Lung microvascular endothelial cell (primary cell): ENCODE measurements at regions not wholly inside any gene's neighbourhood (a gene's known extent, or its start where the extent isn't known, plus 50 kb on each side); places are given as distances from the start of the nearest gene placed in this dataset.
"Not testable (repeated sequence)": the region's sequence is repeated elsewhere in the genome, so short reads cannot be mapped to it uniquely, and the experiment has no call there.

Source experiments
- DNase-seq, 2 donors: peaks; one replicate each; pipeline versions ENCODE4 v3.0.0 to v3.0.0-alpha.2; 2010; ENCODE audit warnings: low read depth in 2 of 2

GRCh38 chr1:166693158-166693557, 146.1 kb upstream of the POGK start:
- DNase-seq: no peak

GRCh38 chr1:166693673-166694297, 145.5 kb upstream of the POGK start:
- DNase-seq: no peak

GRCh38 chr1:166695115-166695514, 144.2 kb upstream of the POGK start:
- no peak for DNase-seq

GRCh38 chr1:166695834-166696233, 143.4 kb upstream of the POGK start:
- DNase-seq: not testable (repeated sequence)

GRCh38 chr1:166698771-166699170, 140.5 kb upstream of the POGK start:
- no peak for DNase-seq

GRCh38 chr1:166699613-166700012, 139.7 kb upstream of the POGK start:
- no peak for DNase-seq

GRCh38 chr1:166700696-166701095, 138.6 kb upstream of the POGK start:
- no peak for DNase-seq

- no peak for DNase-seq
These were observed 137.6 kb upstream of the POGK start for GRCh38 chr1:166701603-166702100.

- DNase-seq: no peak
These were observed 136.1 kb upstream of the POGK start for GRCh38 chr1:166703141-166703540.

GRCh38 chr1:166703726-166704462, 135.4 kb upstream of the POGK start:
- DNase-seq: no peak

GRCh38 chr1:166705376-166706289, 133.6 kb upstream of the POGK start:
- no peak for DNase-seq

GRCh38 chr1:166716620-166717019, 122.7 kb upstream of the POGK start:
- no peak for DNase-seq

- DNase-seq: no peak
These were observed 118.1 kb upstream of the POGK start for GRCh38 chr1:166721145-166721544.

GRCh38 chr1:166730299-166730888, 108.9 kb upstream of the POGK start:
- no peak for DNase-seq

GRCh38 chr1:166738140-166738539, 101.1 kb upstream of the POGK start:
- no peak for DNase-seq

GRCh38 chr1:166738873-166739272, 100.4 kb upstream of the POGK start:
- DNase-seq: no peak

GRCh38 chr1:166740668-166741276, 98.5 kb upstream of the POGK start:
- no peak for DNase-seq

GRCh38 chr1:166763318-166763717, 76.0 kb upstream of the POGK start:
- DNase-seq: no peak

GRCh38 chr1:166766942-166767341, 72.3 kb upstream of the POGK start:
- DNase-seq: no peak

GRCh38 chr1:166784646-166785045, 54.6 kb upstream of the POGK start:
- DNase-seq: not testable (repeated sequence)

- DNase-seq: no peak
These were observed 53.3 kb upstream of the POGK start for GRCh38 chr1:166785987-166786386.
